ENCODE measurements at regions not wholly inside any gene's neighbourhood (a gene's known extent, or its start where the extent isn't known, plus 50 kb on each side); places are given as distances from the start of the nearest gene placed in this dataset.

- POLR2A ChIA-PET: no interaction called here
- intact Hi-C loops (cut with micrococcal nuclease; ENCODE audit: unreplicated experiment): no loop called here
- H2AFZ ChIP-seq (ENCODE audit: low read length): no peak overlapping the region
- H3K79me2 ChIP-seq (ENCODE audit: insufficient read depth, low read depth, low read length): no peaks in the 10 kb centered on the region
- no peak overlapping the region for H3K27ac ChIP-seq (ENCODE audit: low read depth, low read length, poor library complexity, severe bottlenecking)
- no peaks in the 10 kb centered on the region for H3K9me2 ChIP-seq (ENCODE audit: insufficient read depth, low read length)
- no TSS peak for BruUV-seq (replicated peaks)
- no peak for TF ChIP-seq EZH2phosphoT487 (IDR thresholded peaks at IDR 0.05; ENCODE audit: borderline replicate concordance, low read depth, low read length)
- TF ChIP-seq CTCF (conservative IDR thresholded peaks at IDR 0.05; ENCODE audit: low read length): no peak
- no peak overlapping the region for H3K4me2 ChIP-seq (ENCODE audit: low read length)
- no peak for DNase-seq (ENCODE audit: low spot score)
- no peaks in the 10 kb centered on the region for H4K20me1 ChIP-seq (ENCODE audit: insufficient read depth, low read length)
- no peaks in the 10 kb centered on the region for H3K4me1 ChIP-seq (ENCODE audit: insufficient read depth, low read length, poor library complexity, severe bottlenecking)
- H3K9me3 ChIP-seq (ENCODE audit: low read length): no peaks in the 10 kb centered on the region
- CTCF ChIA-PET (ENCODE audit: unreplicated experiment): no interaction called here
- H3K36me3 ChIP-seq (ENCODE audit: insufficient read depth, low read length): no peaks in the 10 kb centered on the region
- H3K4me3 ChIP-seq (ENCODE audit: low read depth, low read length, poor library complexity, severe bottlenecking): no peak overlapping the region
Measured at GRCh38 chr5:165508861-165509260, 2003.4 kb downstream of the MAT2B start.

GRCh38 chr5:165521816-165522610 lies 2016.6 kb downstream of the MAT2B start:
- no peaks in the 10 kb centered on the region for H3K9me3 ChIP-seq (ENCODE audit: low read length)
- H3K27ac ChIP-seq (ENCODE audit: low read depth, low read length, poor library complexity, severe bottlenecking): no peak overlapping the region
- no peaks in the 10 kb centered on the region for H3K36me3 ChIP-seq (ENCODE audit: insufficient read depth, low read length)
- H3K9me2 ChIP-seq (ENCODE audit: insufficient read depth, low read length): no peaks in the 10 kb centered on the region
- ChIA-PET CTCF (ENCODE audit: unreplicated experiment) (no interaction called here), POLR2A (interaction anchor here (0.6 to 0.8 kb wide), 3 partner anchors 62 to 1325 kb away, joined by 3 read pairs; no protein-coding TSS in a partner anchor)
- H4K20me1 ChIP-seq (ENCODE audit: insufficient read depth, low read length): no peaks in the 10 kb centered on the region
- no peaks in the 10 kb centered on the region for H3K79me2 ChIP-seq (ENCODE audit: insufficient read depth, low read depth, low read length)
- no TSS peak for BruUV-seq (replicated peaks)
- no peaks in the 10 kb centered on the region for H3K4me1 ChIP-seq (ENCODE audit: insufficient read depth, low read length, poor library complexity, severe bottlenecking)
- no peak overlapping the region for H3K4me2 ChIP-seq (ENCODE audit: low read length)
- H3K4me3 ChIP-seq (ENCODE audit: low read depth, low read length, poor library complexity, severe bottlenecking): no peak overlapping the region
- no peak for DNase-seq (ENCODE audit: low spot score)
- intact Hi-C loops (cut with micrococcal nuclease; ENCODE audit: unreplicated experiment): no loop called here
- TF ChIP-seq EZH2phosphoT487 (IDR thresholded peaks at IDR 0.05; ENCODE audit: borderline replicate concordance, low read depth, low read length) (no peak), CTCF (conservative IDR thresholded peaks at IDR 0.05; ENCODE audit: low read length) (no peak)
- H2AFZ ChIP-seq (ENCODE audit: low read length): no peak overlapping the region

GRCh38 chr5:165525271-165525670 lies 2019.9 kb downstream of the MAT2B start:
- BruUV-seq (replicated peaks): no TSS peak
- H2AFZ ChIP-seq (ENCODE audit: low read length): no peak overlapping the region
- TF ChIP-seq EZH2phosphoT487 (IDR thresholded peaks at IDR 0.05; ENCODE audit: borderline replicate concordance, low read depth, low read length) (no peak), CTCF (conservative IDR thresholded peaks at IDR 0.05; ENCODE audit: low read length) (no peak)
- no peak for DNase-seq (ENCODE audit: low spot score)
- H3K36me3 ChIP-seq (ENCODE audit: insufficient read depth, low read length): no peaks in the 10 kb centered on the region
- H3K9me3 ChIP-seq (ENCODE audit: low read length): no peaks in the 10 kb centered on the region
- no peak overlapping the region for H3K4me3 ChIP-seq (ENCODE audit: low read depth, low read length, poor library complexity, severe bottlenecking)
- ChIA-PET POLR2A (no interaction called here), CTCF (ENCODE audit: unreplicated experiment) (no interaction called here)
- no peaks in the 10 kb centered on the region for H3K79me2 ChIP-seq (ENCODE audit: insufficient read depth, low read depth, low read length)
- intact Hi-C loops (cut with micrococcal nuclease; ENCODE audit: unreplicated experiment): no loop called here
- H4K20me1 ChIP-seq (ENCODE audit: insufficient read depth, low read length): no peaks in the 10 kb centered on the region
- H3K9me2 ChIP-seq (ENCODE audit: insufficient read depth, low read length): no peaks in the 10 kb centered on the region
- H3K4me1 ChIP-seq (ENCODE audit: insufficient read depth, low read length, poor library complexity, severe bottlenecking): no peaks in the 10 kb centered on the region
- H3K27ac ChIP-seq (ENCODE audit: low read depth, low read length, poor library complexity, severe bottlenecking): no peak overlapping the region
- H3K4me2 ChIP-seq (ENCODE audit: low read length): no peak overlapping the region
